Duodenal mucosa (tissue), 2 donors: ENCODE measurements at regions not wholly inside any gene's neighbourhood (a gene's known extent, or its start where the extent isn't known, plus 50 kb on each side); places are given as distances from the start of the nearest gene placed in this dataset.

ENCODE experiments used
- H3K27ac ChIP-seq: one replicate; pipeline ENCODE4 v1.7.0; 2013; ENCODE audit warnings: low read depth, low read length
- H3K27me3 ChIP-seq, 2 donors: one replicate each; pipeline ENCODE4 v1.7.0; 2013; ENCODE audit warnings: low read length in 2 of 2, control low read depth in 1 of 2; ENCODE audit not compliant: insufficient read depth in 2 of 2, control insufficient read depth in 1 of 2
- H3K36me3 ChIP-seq, 2 donors: one replicate each; pipeline ENCODE4 v1.7.0; 2013; ENCODE audit warnings: low read length in 2 of 2, control low read depth in 1 of 2; ENCODE audit not compliant: insufficient read depth in 2 of 2, control insufficient read depth in 1 of 2
- H3K4me1 ChIP-seq, 2 donors: one replicate each; pipeline ENCODE4 v1.7.0; 2013; ENCODE audit warnings: low read length in 2 of 2, control low read depth in 1 of 2; ENCODE audit not compliant: insufficient read depth in 2 of 2, control insufficient read depth in 1 of 2
- H3K4me3 ChIP-seq, 2 donors: one replicate each; pipeline ENCODE4 v1.7.0; 2013; ENCODE audit warnings: low read length in 2 of 2, low read depth in 1 of 2
- H3K9ac ChIP-seq, 2 donors: one replicate each; pipeline ENCODE4 v1.7.0; 2013; ENCODE audit warnings: low read length in 2 of 2, low read depth in 1 of 2
- H3K9me3 ChIP-seq, 2 donors: one replicate each; pipeline ENCODE4 v1.7.0; 2013; ENCODE audit warnings: low read length in 2 of 2, control low read depth in 1 of 2; ENCODE audit not compliant: control insufficient read depth in 1 of 2

DNA sequence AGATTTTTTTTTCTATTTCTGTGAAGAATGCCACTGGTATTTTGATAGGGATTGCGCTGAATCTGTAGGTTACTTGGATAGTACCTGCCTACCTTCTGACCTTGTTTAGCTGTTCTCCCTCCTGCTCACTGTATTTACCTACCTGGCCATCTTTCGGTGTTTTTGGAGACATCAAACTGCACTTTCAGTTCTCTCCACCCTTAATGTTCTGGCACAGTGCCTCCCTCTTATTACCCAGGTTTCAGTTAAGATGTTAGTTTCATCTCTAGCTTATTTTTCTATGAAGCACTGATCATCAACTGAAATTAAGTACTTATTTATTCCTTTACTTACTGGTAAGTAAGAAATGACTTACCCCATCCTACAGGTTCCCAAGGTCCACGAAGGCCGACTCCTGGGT lies 74.4 kb upstream of the KLHL25 start:
- no peaks in the 10 kb centered on the region for H3K36me3 ChIP-seq
- no peaks in the 10 kb centered on the region for H3K9me3 ChIP-seq
- peaks cover 0 to 4% of the 10 kb centered on the region in 2 donors for H3K27me3 ChIP-seq
- no peak overlapping the region for H3K27ac ChIP-seq
- H3K9ac ChIP-seq = no peak overlapping the region
- peaks cover 0 to 4% of the 10 kb centered on the region in 2 donors for H3K4me1 ChIP-seq
- H3K4me3 ChIP-seq = no peak overlapping the region

- H3K9me3 ChIP-seq = no peaks in the 10 kb centered on the region
- peaks cover 0 to 4% of the 10 kb centered on the region in 2 donors for H3K4me1 ChIP-seq
- no peak overlapping the region for H3K9ac ChIP-seq
- H3K4me3 ChIP-seq = no peak overlapping the region
- no peak overlapping the region for H3K27ac ChIP-seq
- H3K27me3 ChIP-seq = peaks cover 0 to 4% of the 10 kb centered on the region in 2 donors
- H3K36me3 ChIP-seq = no peaks in the 10 kb centered on the region
These were observed 75.7 kb upstream of the KLHL25 start for GRCh38 chr15:85870216-85871014.

GRCh38 chr15:85871545-85871944 lies 76.8 kb upstream of the KLHL25 start:
- Histone ChIP-seq H3K27me3 (peaks cover 0 to 8% of the 10 kb centered on the region in 2 donors), H3K36me3 (no peaks in the 10 kb centered on the region), H3K9me3 (no peaks in the 10 kb centered on the region), H3K9ac (no peak overlapping the region), H3K4me1 (peaks cover 0 to 4% of the 10 kb centered on the region in 2 donors), H3K27ac (no peak overlapping the region), H3K4me3 (no peak overlapping the region)

DNA sequence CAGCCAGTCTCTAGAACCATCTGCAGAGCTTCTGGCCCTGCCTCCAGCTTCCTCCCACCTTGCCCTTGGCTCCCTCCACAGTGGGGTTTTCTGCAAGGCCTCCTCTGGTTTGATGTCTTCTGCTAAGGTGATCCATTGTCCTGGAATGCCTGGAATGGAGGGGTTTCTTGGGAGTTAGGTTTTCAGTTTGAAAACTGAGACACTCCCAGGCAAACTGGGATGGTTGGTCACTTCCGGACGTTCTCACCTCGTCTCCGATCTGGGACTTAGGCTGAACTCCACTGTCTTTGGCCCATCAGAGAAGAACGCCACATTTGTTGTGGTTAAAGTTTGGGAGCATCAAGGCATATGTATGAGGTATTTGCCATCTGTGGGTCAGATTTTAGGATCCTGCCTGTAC lies 77.4 kb upstream of the KLHL25 start:
- Histone ChIP-seq H3K4me1 (peaks cover 0 to 4% of the 10 kb centered on the region in 2 donors), H3K27ac (no peak overlapping the region), H3K36me3 (no peaks in the 10 kb centered on the region), H3K9me3 (no peaks in the 10 kb centered on the region), H3K4me3 (no peak overlapping the region), H3K9ac (no peak overlapping the region), H3K27me3 (peaks cover 4 to 8% of the 10 kb centered on the region in 2 donors)

GRCh38 chr15:85874236-85874635 lies 79.5 kb upstream of the KLHL25 start:
- Histone ChIP-seq H3K27me3 (peaks cover 9 to 12% of the 10 kb centered on the region in 2 donors), H3K27ac (no peak overlapping the region), H3K9me3 (no peaks in the 10 kb centered on the region), H3K36me3 (no peaks in the 10 kb centered on the region), H3K4me3 (no peak overlapping the region), H3K9ac (no peak overlapping the region), H3K4me1 (no peaks in the 10 kb centered on the region)

- Histone ChIP-seq H3K36me3 (no peaks in the 10 kb centered on the region), H3K9me3 (no peaks in the 10 kb centered on the region), H3K4me1 (no peaks in the 10 kb centered on the region), H3K27ac (no peak overlapping the region), H3K4me3 (no peak overlapping the region), H3K9ac (no peak overlapping the region), H3K27me3 (peaks cover 9 to 12% of the 10 kb centered on the region in 2 donors)
These were observed 81.0 kb upstream of the KLHL25 start for GRCh38 chr15:85875756-85876155.

DNA sequence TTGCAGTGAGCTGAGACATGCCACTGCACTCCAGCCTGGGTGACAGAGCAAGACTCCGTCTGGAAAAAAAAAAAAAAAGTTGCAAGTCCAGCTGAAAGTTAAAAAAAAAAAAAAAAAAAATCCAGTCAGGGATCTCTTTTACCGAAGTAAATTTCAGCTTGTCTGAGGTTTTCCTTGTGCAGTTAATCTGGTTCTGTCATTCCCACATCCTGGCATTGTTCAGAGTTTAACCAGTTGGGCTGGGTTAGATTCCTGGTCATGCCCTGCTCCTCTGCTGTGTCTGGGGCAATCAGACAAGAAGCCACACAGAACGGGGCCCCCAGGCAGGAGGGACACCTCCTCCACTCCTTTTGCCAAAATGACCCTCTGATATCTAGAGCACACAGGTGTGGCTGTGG lies 84.1 kb upstream of the KLHL25 start:
- H3K9me3 ChIP-seq = no peaks in the 10 kb centered on the region
- H3K27me3 ChIP-seq = peaks cover 7 to 9% of the 10 kb centered on the region in 2 donors
- no peak overlapping the region for H3K4me3 ChIP-seq
- no peak overlapping the region for H3K27ac ChIP-seq
- no peaks in the 10 kb centered on the region for H3K4me1 ChIP-seq
- no peak overlapping the region for H3K9ac ChIP-seq
- H3K36me3 ChIP-seq = no peaks in the 10 kb centered on the region

DNA sequence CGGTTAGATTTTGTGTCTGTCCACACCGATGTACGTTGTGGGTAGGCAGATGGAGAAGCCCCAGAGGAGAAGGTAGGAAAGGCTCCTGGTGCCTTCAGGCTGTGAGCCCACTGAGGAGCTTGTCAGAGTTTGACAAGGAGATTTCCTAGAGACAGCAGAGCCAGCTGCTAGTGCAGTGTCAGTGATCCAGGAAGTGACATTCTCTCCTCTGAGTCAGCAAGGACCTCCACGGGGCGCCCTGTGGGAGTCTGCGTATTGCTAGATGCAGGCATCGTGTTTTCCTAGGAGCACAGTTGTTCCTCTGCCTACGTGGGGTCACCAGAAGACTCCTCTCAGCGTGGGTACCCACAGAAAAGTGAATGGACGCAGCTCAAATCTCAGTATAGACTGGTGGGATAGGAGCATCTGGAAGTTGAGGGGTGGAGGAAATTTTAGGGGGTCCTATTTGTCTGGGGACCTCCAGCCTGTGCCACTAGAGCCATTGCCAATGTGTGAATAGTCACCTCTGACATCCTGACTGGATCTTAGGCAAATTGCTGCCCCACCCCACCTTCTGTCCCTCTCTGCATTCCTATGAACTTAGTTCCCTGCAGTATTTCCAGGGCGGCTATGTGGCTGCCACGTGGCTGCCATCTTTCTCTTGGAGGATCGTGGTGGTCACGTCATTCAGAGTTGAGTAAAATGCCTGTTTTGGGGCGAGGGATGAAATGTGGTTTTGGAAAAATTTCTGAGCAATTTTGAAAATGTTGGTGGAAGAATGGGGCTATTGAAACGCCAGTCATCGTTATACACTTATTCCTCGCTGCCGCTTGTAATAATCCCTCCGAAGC lies 84.8 kb upstream of the KLHL25 start:
- no peaks in the 10 kb centered on the region for H3K9me3 ChIP-seq
- H3K4me1 ChIP-seq = no peaks in the 10 kb centered on the region
- H3K27me3 ChIP-seq = peaks cover 7 to 9% of the 10 kb centered on the region in 2 donors
- no peak overlapping the region for H3K4me3 ChIP-seq
- no peaks in the 10 kb centered on the region for H3K36me3 ChIP-seq
- no peak overlapping the region for H3K9ac ChIP-seq
- no peak overlapping the region for H3K27ac ChIP-seq

DNA sequence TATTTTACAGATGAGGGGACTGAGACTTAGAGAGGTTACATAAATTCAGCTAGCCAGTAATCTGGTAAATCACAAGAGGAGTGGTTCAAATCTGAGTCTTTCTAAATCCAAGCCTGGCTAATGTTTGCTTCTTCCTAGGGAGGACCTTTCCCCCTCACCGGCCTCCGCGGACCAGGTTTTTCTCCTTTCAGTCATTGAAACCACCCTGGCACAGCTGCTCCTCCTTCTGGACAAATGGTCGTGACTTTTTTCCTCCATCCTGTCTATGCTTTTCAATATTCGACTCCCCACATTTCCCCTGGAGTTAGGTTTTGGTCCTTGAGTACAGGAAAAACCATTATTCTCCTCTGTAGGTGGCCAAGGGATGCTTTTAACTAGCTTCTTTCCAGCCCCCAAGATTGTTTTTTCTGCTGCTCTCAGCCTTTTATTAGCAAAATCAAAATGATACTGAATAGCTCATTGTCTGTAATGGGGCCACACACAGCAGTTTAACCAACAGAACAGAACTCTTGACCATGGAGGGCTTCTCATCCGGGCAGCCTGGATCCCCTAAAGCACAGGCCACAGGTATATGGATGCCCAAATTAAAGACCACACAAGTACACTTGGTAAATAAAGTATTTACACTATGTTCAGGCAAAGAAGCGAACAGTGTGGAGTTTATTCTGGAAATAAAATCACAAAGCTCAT lies 85.9 kb upstream of the KLHL25 start:
- Histone ChIP-seq H3K36me3 (no peaks in the 10 kb centered on the region), H3K27me3 (peaks cover 6 to 9% of the 10 kb centered on the region in 2 donors)

More for the DNA sequence above, 85.9 kb upstream of the KLHL25 start:
- no peak overlapping the region for H3K4me3 ChIP-seq
- H3K4me1 ChIP-seq = no peaks in the 10 kb centered on the region
- H3K9me3 ChIP-seq = no peaks in the 10 kb centered on the region
- no peak overlapping the region for H3K9ac ChIP-seq
- no peak overlapping the region for H3K27ac ChIP-seq
